Keratinocyte (primary cell): ENCODE measurements at regions not wholly inside any gene's neighbourhood (a gene's known extent, or its start where the extent isn't known, plus 50 kb on each side); places are given as distances from the start of the nearest gene placed in this dataset.

Experiments
- DNase-seq: peaks from one replicate; pipeline ENCODE4 v3.0.0-alpha.2; 2011; ENCODE audit warnings: low read depth, missing footprints, low spot score
- FAIRE-seq: peaks from 2 replicates; lab custom pipeline; 2011; peaks lifted over from hg19 to GRCh38; lab: Jason Lieb, UNC
- H2AFZ ChIP-seq: 2 replicates; pipeline ENCODE4 v1.6.0; 2012; ENCODE audit warnings: low read length, control low read depth, inconsistent platforms; ENCODE audit not compliant: control insufficient read depth
- H3K27ac ChIP-seq: 2 replicates; pipeline ENCODE4 v1.5.1; 2011; ENCODE audit warnings: low read length; ENCODE audit not compliant: control insufficient read depth, insufficient read depth
- H3K27me3 ChIP-seq: 3 replicates; pipeline ENCODE4 v1.6.0; 2011; ENCODE audit warnings: low read length; ENCODE audit not compliant: control insufficient read depth, insufficient read depth; ENCODE audit errors: extremely low read depth
- H3K36me3 ChIP-seq, 2 experiments: 2 replicates in 1 of 2; 3 replicates in 1 of 2; pipeline ENCODE4 v1.5.1; 2011; ENCODE audit warnings: low read length in 2 of 2, mild to moderate bottlenecking in 1 of 2; ENCODE audit not compliant: control insufficient read depth in 2 of 2, insufficient read depth in 2 of 2; ENCODE audit errors: extremely low read depth in 1 of 2
- H3K4me1 ChIP-seq: 3 replicates; pipeline ENCODE4 v1.5.1; 2011; ENCODE audit warnings: low read length; ENCODE audit not compliant: control insufficient read depth, insufficient read depth; ENCODE audit errors: extremely low read depth
- H3K4me2 ChIP-seq: 3 replicates; pipeline ENCODE4 v1.6.0; 2011; ENCODE audit warnings: low read depth, low read length; ENCODE audit not compliant: control insufficient read depth, insufficient read depth; ENCODE audit errors: extremely low read depth
- H3K4me3 ChIP-seq, 3 experiments: fragments of 200-600 bp in 1 of 3; sonication (generic) in 1 of 3; 2 replicates in 2 of 3; 3 replicates in 1 of 3; pipeline ENCODE4 v1.5.1; 2011 to 2016; ENCODE audit warnings: low read length in 3 of 3, mild to moderate bottlenecking in 3 of 3, control low read depth in 2 of 3, inconsistent platforms in 1 of 3, low read depth in 1 of 3, mixed read lengths in 1 of 3, mixed run types in 1 of 3, moderate library complexity in 1 of 3; ENCODE audit not compliant: control insufficient read depth in 2 of 3, insufficient read depth in 2 of 3; ENCODE audit errors: extremely low read depth in 1 of 3
- H3K79me2 ChIP-seq: 2 replicates; pipeline ENCODE4 v1.6.0; 2012; ENCODE audit warnings: low read length; ENCODE audit not compliant: control insufficient read depth, insufficient read depth
- H3K9ac ChIP-seq: 3 replicates; pipeline ENCODE4 v1.6.0; 2011; ENCODE audit warnings: low read length; ENCODE audit not compliant: control insufficient read depth, insufficient read depth; ENCODE audit errors: extremely low read depth
- H3K9me1 ChIP-seq: 3 replicates; pipeline ENCODE4 v1.6.0; 2011; ENCODE audit warnings: low read length; ENCODE audit not compliant: control insufficient read depth, insufficient read depth; ENCODE audit errors: extremely low read depth
- H3K9me3 ChIP-seq: 2 replicates; pipeline ENCODE4 v1.5.1; 2012; ENCODE audit warnings: low read depth, low read length; ENCODE audit not compliant: control insufficient read depth
- H4K20me1 ChIP-seq: 3 replicates; pipeline ENCODE4 v1.6.0; 2011; ENCODE audit warnings: low read length; ENCODE audit not compliant: control insufficient read depth, insufficient read depth; ENCODE audit errors: extremely low read depth
- CTCF ChIP-seq, 3 experiments: IDR thresholded peaks in 1 of 3; conservative IDR thresholded peaks in 1 of 3; optimal IDR thresholded peaks in 1 of 3; 2 replicates in 2 of 3; 3 replicates in 1 of 3; pipeline versions ENCODE3 to v1.5.1; 2011; ENCODE audit warnings: low read length in 3 of 3, mild to moderate bottlenecking in 3 of 3, moderate library complexity in 2 of 3, control low read depth in 1 of 3, inconsistent platforms in 1 of 3; ENCODE audit not compliant: insufficient read depth in 2 of 3; ENCODE audit errors: extremely low read depth in 1 of 3
- EZH2 ChIP-seq: IDR thresholded peaks from one replicate; pipeline ENCODE4 v1.6.1; 2012; ENCODE audit warnings: inconsistent platforms, mild to moderate bottlenecking, low read length, moderate library complexity
- dilution Hi-C: fragments of 300-500 bp; cut with MboI; formaldehyde crosslinking; loops from one replicate; pipeline ENCODE4 v1.7.0; 2020; ENCODE audit warnings: low sequenced_read_pairs; ENCODE audit not compliant: extremely low pct_ligation_motif_present

GRCh38 chr4:55004831-55005230 is 120.6 kb downstream of the KDR start:
- no peaks in the 10 kb centered on the region for H3K4me1 ChIP-seq
- no peaks in the 10 kb centered on the region for H3K36me3 ChIP-seq
- dilution Hi-C loops = loop anchor here (25.0 kb wide), 1 partner anchor 307 kb away; no protein-coding TSS in a partner anchor
- no peaks in the 10 kb centered on the region for H3K79me2 ChIP-seq
- no peaks in the 10 kb centered on the region for H4K20me1 ChIP-seq
- FAIRE-seq (no peak), DNase-seq (no peak)
- peaks cover 9% of the 10 kb centered on the region for H3K27me3 ChIP-seq
- H3K4me3 ChIP-seq = no peak overlapping the region
- no peak overlapping the region for H3K9ac ChIP-seq
- no peak overlapping the region for H3K27ac ChIP-seq
- H3K4me2 ChIP-seq = no peak overlapping the region
- H3K9me3 ChIP-seq = no peaks in the 10 kb centered on the region
- H3K9me1 ChIP-seq = no peaks in the 10 kb centered on the region
- no peak for TF ChIP-seq EZH2
- no peak overlapping the region for H2AFZ ChIP-seq

GRCh38 chr4:55002431-55002830 is 123.0 kb downstream of the KDR start:
- FAIRE-seq (peak; percentile 63), DNase-seq (no peak)
- Histone ChIP-seq H3K9ac (no peak overlapping the region), H3K79me2 (no peaks in the 10 kb centered on the region), H3K9me3 (no peaks in the 10 kb centered on the region), H3K27ac (no peak overlapping the region), H3K4me1 (no peaks in the 10 kb centered on the region), H3K9me1 (no peaks in the 10 kb centered on the region), H3K4me2 (no peak overlapping the region), H3K36me3 (no peaks in the 10 kb centered on the region), H2AFZ (no peak overlapping the region), H4K20me1 (no peaks in the 10 kb centered on the region), H3K4me3 (no peak overlapping the region), H3K27me3 (peaks cover 9% of the 10 kb centered on the region)
- dilution Hi-C loops = loop anchor here (25.0 kb wide), 1 partner anchor 310 kb away; no protein-coding TSS in a partner anchor
- TF ChIP-seq CTCF (optimal IDR thresholded peaks at IDR 0.05 in 1 of 3, IDR thresholded peaks at IDR 0.05 in 1 of 3, conservative IDR thresholded peaks at IDR 0.05 in 1 of 3; ENCODE audit: extremely low read depth in 1 of 3, insufficient read depth in 2 of 3, low read length in 3 of 3) = no peak
- TF ChIP-seq EZH2 = no peak

GRCh38 chr4:55001538-55001937 is 123.9 kb downstream of the KDR start:
- DNase-seq = no peak
- H3K9me1 ChIP-seq = no peaks in the 10 kb centered on the region
- dilution Hi-C loops = loop anchor here (25.0 kb wide), 1 partner anchor 311 kb away; no protein-coding TSS in a partner anchor
- no peaks in the 10 kb centered on the region for H3K79me2 ChIP-seq
- no peaks in the 10 kb centered on the region for H3K4me1 ChIP-seq
- H2AFZ ChIP-seq = no peak overlapping the region
- H3K36me3 ChIP-seq = no peaks in the 10 kb centered on the region
- no peaks in the 10 kb centered on the region for H4K20me1 ChIP-seq
- FAIRE-seq = no peak
- no peak overlapping the region for H3K4me3 ChIP-seq
- TF ChIP-seq CTCF (optimal IDR thresholded peaks at IDR 0.05 in 1 of 3, IDR thresholded peaks at IDR 0.05 in 1 of 3, conservative IDR thresholded peaks at IDR 0.05 in 1 of 3; ENCODE audit: extremely low read depth in 1 of 3, insufficient read depth in 2 of 3, low read length in 3 of 3) (no peak), EZH2 (no peak)
- no peak overlapping the region for H3K9ac ChIP-seq
- H3K27me3 ChIP-seq = peaks cover 9% of the 10 kb centered on the region
- H3K4me2 ChIP-seq = no peak overlapping the region
- no peak overlapping the region for H3K27ac ChIP-seq
- H3K9me3 ChIP-seq = no peaks in the 10 kb centered on the region
